HG02763 (cell line): ENCODE measurements at regions not wholly inside any gene's neighbourhood (a gene's known extent, or its start where the extent isn't known, plus 50 kb on each side); places are given as distances from the start of the nearest gene placed in this dataset.

Experiments
- ATAC-seq: cut with Tn5 transposase; IDR thresholded peaks from one replicate; pipeline ENCODE4 v1.9.1; 2021; ENCODE audit warnings: mild to moderate bottlenecking, moderate library complexity; ENCODE audit not compliant: unreplicated experiment

- ATAC-seq = no peak
Observed at GRCh38 chr1:58890113-58890512, 106.3 kb upstream of the JUN start.

- no peak for ATAC-seq
Observed at GRCh38 chr1:58890609-58891008, 106.8 kb upstream of the JUN start.

- ATAC-seq = no peak
Observed at GRCh38 chr1:58891347-58891746, 107.5 kb upstream of the JUN start.

- ATAC-seq = no peak
Observed at GRCh38 chr1:58893257-58893869, 109.5 kb upstream of the JUN start.

GRCh38 chr1:58895082-58895481 is 111.2 kb upstream of the JUN start:
- ATAC-seq = peak; percentile 48

GRCh38 chr1:58895559-58896145 is 111.8 kb upstream of the JUN start:
- no peak for ATAC-seq

GRCh38 chr1:58896246-58897183 is 112.7 kb upstream of the JUN start:
- no peak for ATAC-seq

- no peak for ATAC-seq
Observed at GRCh38 chr1:58898739-58899586, 115.1 kb upstream of the JUN start.

GRCh38 chr1:58899587-58900271 is 115.9 kb upstream of the JUN start:
- ATAC-seq = no peak

GRCh38 chr1:58900396-58900795 is 116.5 kb upstream of the JUN start:
- ATAC-seq = no peak

GRCh38 chr1:58901008-58901407 is 117.2 kb upstream of the JUN start:
- no peak for ATAC-seq

GRCh38 chr1:58902830-58903513 is 119.1 kb upstream of the JUN start:
- ATAC-seq = no peak

- peak; percentile 85 for ATAC-seq
Observed at GRCh38 chr1:58903514-58904298, 119.9 kb upstream of the JUN start.

- ATAC-seq = no peak
Observed at GRCh38 chr1:58904299-58905125, 120.7 kb upstream of the JUN start.

- no peak for ATAC-seq
Observed at GRCh38 chr1:58905126-58905490, 121.3 kb upstream of the JUN start.

GRCh38 chr1:58905628-58906221 is 121.9 kb upstream of the JUN start:
- ATAC-seq = no peak

GRCh38 chr1:58907398-58907797 is 123.6 kb upstream of the JUN start:
- ATAC-seq = no peak
